Endodermal cell (in vitro differentiated cells): ENCODE measurements at regions not wholly inside any gene's neighbourhood (a gene's known extent, or its start where the extent isn't known, plus 50 kb on each side); places are given as distances from the start of the nearest gene placed in this dataset.
A peak's percentile ranks its signal among the peaks of the same experiment; 100 is the strongest.
"Not testable (repeated sequence)": the region's sequence is repeated elsewhere in the genome, so short reads cannot be mapped to it uniquely, and the experiment has no call there.

Source experiments
- DNase-seq: peaks from one replicate; pipeline ENCODE4 v3.0.0-alpha.2; 2017
- H3K27ac ChIP-seq: 2 replicates; pipeline ENCODE4 v1.5.1; 2013; ENCODE audit warnings: mild to moderate bottlenecking, low read depth, low read length, moderate library complexity
- H3K27me3 ChIP-seq: 2 replicates; pipeline ENCODE4 v1.6.1; 2013; ENCODE audit warnings: mild to moderate bottlenecking, low read length, moderate library complexity; ENCODE audit not compliant: insufficient read depth, control insufficient read depth, poor library complexity, severe bottlenecking
- H3K36me3 ChIP-seq: 2 replicates; pipeline ENCODE4 v1.7.0; 2013; ENCODE audit warnings: mild to moderate bottlenecking, low read length, moderate library complexity; ENCODE audit not compliant: control insufficient read depth, insufficient read depth
- H3K4me1 ChIP-seq: one replicate; pipeline ENCODE4 v1.7.0; 2013; ENCODE audit warnings: low read length; ENCODE audit not compliant: control insufficient read depth, insufficient read depth
- H3K4me3 ChIP-seq: 2 replicates; pipeline ENCODE4 v1.5.1; 2013; ENCODE audit warnings: mild to moderate bottlenecking, low read length, moderate library complexity
- H3K9ac ChIP-seq: 2 replicates; pipeline ENCODE4 v1.6.1; 2013; ENCODE audit warnings: mild to moderate bottlenecking, low read length, moderate library complexity; ENCODE audit not compliant: poor library complexity, severe bottlenecking; ENCODE audit errors: extremely low read depth
- H3K9me3 ChIP-seq: 2 replicates; pipeline ENCODE4 v1.6.1; 2013; ENCODE audit warnings: mild to moderate bottlenecking, low read length, moderate library complexity; ENCODE audit not compliant: control insufficient read depth
- H3K27ac Mint-ChIP-seq: 2 replicates; pipeline ENCODE4 v1.8.0; 2020; ENCODE audit warnings: mixed read lengths
- H3K27me3 Mint-ChIP-seq: 2 replicates; pipeline ENCODE4 v1.8.0; 2021; ENCODE audit warnings: mild to moderate bottlenecking, mixed read lengths; ENCODE audit not compliant: insufficient read depth
- H3K36me3 Mint-ChIP-seq: 2 replicates; pipeline ENCODE4 v1.8.0; 2020; ENCODE audit warnings: low read depth, mixed read lengths
- H3K4me1 Mint-ChIP-seq: 2 replicates; pipeline ENCODE4 v1.8.0; 2020; ENCODE audit warnings: mixed read lengths
- H3K4me3 Mint-ChIP-seq: 2 replicates; pipeline ENCODE4 v1.8.0; 2020; ENCODE audit warnings: mild to moderate bottlenecking, moderate library complexity, mixed read lengths
- H3K9me3 Mint-ChIP-seq: 2 replicates; pipeline ENCODE4 v1.8.0; 2020; ENCODE audit warnings: mild to moderate bottlenecking, mixed read lengths
- CTCF ChIP-seq: fragments of 200-600 bp; sonication (generic); conservative IDR thresholded peaks from 2 replicates; pipeline ENCODE4 v1.5.0; 2021; ENCODE audit warnings: antibody characterized with exemption, mild to moderate bottlenecking
- WGBS, 2 experiments: methylation state at CpG; one replicate each; pipeline versions ENCODE4 v1.1.5 to v1.1.7; 2013; ENCODE audit warnings: missing lambda C conversion rate in 2 of 2, mixed read lengths in 1 of 2; ENCODE audit not compliant: insufficient coverage in 1 of 2, insufficient read length in 1 of 2; 5-methylcytosine and 5-hydroxymethylcytosine counted together

- H3K9me3 Mint-ChIP-seq: no peaks in the 10 kb centered on the region
- peaks cover 39% of the 10 kb centered on the region for H3K27me3 ChIP-seq
Observed at GRCh38 chr7:149637911-149638565, 135.3 kb downstream of the ZNF467 start.

GRCh38 chr7:149635561-149636329 lies 137.6 kb downstream of the ZNF467 start:
- H3K4me1 Mint-ChIP-seq: no peaks in the 10 kb centered on the region
- no peaks in the 10 kb centered on the region for H3K9me3 Mint-ChIP-seq
- H3K4me3 Mint-ChIP-seq: no peak overlapping the region
- peaks cover 21% of the 10 kb centered on the region for H3K27me3 Mint-ChIP-seq
- 52 to 100% methylated on average over 1 to 10 of the region's 10 CpGs for WGBS, 2 experiments
- no peak overlapping the region for H3K9ac ChIP-seq
- no peak overlapping the region for H3K27ac ChIP-seq
- H3K4me3 ChIP-seq: no peak overlapping the region
- H3K4me1 ChIP-seq: no peaks in the 10 kb centered on the region
- H3K36me3 ChIP-seq: no peaks in the 10 kb centered on the region
- peaks cover 62% of the 10 kb centered on the region for H3K27me3 ChIP-seq
- DNase-seq: peak; percentile 88
- H3K27ac Mint-ChIP-seq: no peak overlapping the region
- H3K36me3 Mint-ChIP-seq: no peaks in the 10 kb centered on the region
- no peaks in the 10 kb centered on the region for H3K9me3 ChIP-seq
- no peak for TF ChIP-seq CTCF

More at GRCh38 chr7:149637911-149638565, 135.3 kb downstream of the ZNF467 start:
- Mint-ChIP-seq H3K27ac (no peak overlapping the region), H3K27me3 (peaks cover 26% of the 10 kb centered on the region), H3K4me1 (no peaks in the 10 kb centered on the region), H3K4me3 (no peak overlapping the region), H3K36me3 (no peaks in the 10 kb centered on the region)
- H3K27ac ChIP-seq: no peak overlapping the region
- H3K36me3 ChIP-seq: no peaks in the 10 kb centered on the region
- WGBS, 2 experiments: 89 to 92% methylated on average over 9 of the region's 9 CpGs
- TF ChIP-seq CTCF: no peak
- no peaks in the 10 kb centered on the region for H3K9me3 ChIP-seq
- H3K9ac ChIP-seq: no peak overlapping the region
- no peak overlapping the region for H3K4me3 ChIP-seq
- DNase-seq: no peak
- H3K4me1 ChIP-seq: no peaks in the 10 kb centered on the region

GRCh38 chr7:149633976-149634945 lies 136.7 kb upstream of the ZNF746 start:
- Histone ChIP-seq H3K36me3 (no peaks in the 10 kb centered on the region), H3K9ac (no peak overlapping the region), H3K9me3 (no peaks in the 10 kb centered on the region), H3K4me3 (no peak overlapping the region), H3K27ac (no peak overlapping the region), H3K27me3 (peaks cover 71% of the 10 kb centered on the region), H3K4me1 (no peaks in the 10 kb centered on the region)
- Mint-ChIP-seq H3K27me3 (peaks cover 16% of the 10 kb centered on the region), H3K4me3 (no peak overlapping the region), H3K4me1 (no peaks in the 10 kb centered on the region), H3K36me3 (no peaks in the 10 kb centered on the region), H3K9me3 (no peaks in the 10 kb centered on the region), H3K27ac (no peak overlapping the region)
- no peak for DNase-seq
- 80 to 82% methylated on average over 6 to 13 of the region's 13 CpGs for WGBS, 2 experiments
- TF ChIP-seq CTCF: no peak

GRCh38 chr7:149628361-149629149 lies 130.9 kb upstream of the ZNF746 start:
- H3K27ac Mint-ChIP-seq, H3K4me3 Mint-ChIP-seq, H3K36me3 Mint-ChIP-seq, H3K27ac ChIP-seq, DNase-seq, H3K4me1 ChIP-seq, H3K4me3 ChIP-seq, H3K36me3 ChIP-seq, H3K9me3 Mint-ChIP-seq, H3K9ac ChIP-seq, H3K9me3 ChIP-seq, H3K4me1 Mint-ChIP-seq: not testable (repeated sequence)
- peaks cover 14% of the 10 kb centered on the region for H3K27me3 Mint-ChIP-seq
- peaks cover 58% of the 10 kb centered on the region for H3K27me3 ChIP-seq
- 84% methylated on average over 10 to 11 of the region's 11 CpGs for WGBS, 2 experiments
